SK-N-MC (cell line): ENCODE measurements at regions not wholly inside any gene's neighbourhood (a gene's known extent, or its start where the extent isn't known, plus 50 kb on each side); places are given as distances from the start of the nearest gene placed in this dataset.

Experiments
- DNase-seq: peaks from one replicate; pipeline ENCODE4 v3.0.0-alpha.2; 2011; ENCODE audit warnings: low read depth, low spot score
- H3K27ac ChIP-seq: fragments of 200-600 bp; sonication (generic); 2 replicates; pipeline ENCODE4 v1.5.1; 2016; ENCODE audit warnings: mixed run types
- H3K36me3 ChIP-seq: fragments of 200-600 bp; sonication (generic); 2 replicates; pipeline ENCODE4 v1.6.1; 2017; ENCODE audit warnings: antibody characterized with exemption, low read length, mixed read lengths; ENCODE audit not compliant: insufficient read depth
- H3K4me3 ChIP-seq: fragments of 200-600 bp; sonication (generic); 2 replicates; pipeline ENCODE4 v1.5.1; 2016
- H3K9ac ChIP-seq: fragments of 200-600 bp; sonication (generic); 2 replicates; pipeline ENCODE4 v1.8.0; 2017; ENCODE audit warnings: mixed run types, mixed read lengths; ENCODE audit not compliant: insufficient read length
- H3K9me3 ChIP-seq: fragments of 200-600 bp; sonication (generic); 2 replicates; pipeline ENCODE4 v1.6.1; 2017; ENCODE audit warnings: low read depth, mild to moderate bottlenecking, antibody characterized with exemption, low read length, moderate library complexity, mixed read lengths
- EZH2 ChIP-seq: fragments of 200-600 bp; sonication (generic); IDR thresholded peaks from one replicate; pipeline ENCODE4 v1.6.1; 2017; ENCODE audit warnings: antibody characterized with exemption
- FOXP2 ChIP-seq: optimal IDR thresholded peaks from 2 replicates; pipeline ENCODE3; 2011; ENCODE audit warnings: mild to moderate bottlenecking, moderate library complexity; ENCODE audit not compliant: insufficient read depth; ENCODE audit errors: extremely low read length, control extremely low read depth
- POLR2AphosphoS5 ChIP-seq: IDR thresholded peaks from 2 replicates; pipeline ENCODE4 v1.6.1; 2012; ENCODE audit warnings: mild to moderate bottlenecking, low read depth, low read length, borderline replicate concordance

DNA sequence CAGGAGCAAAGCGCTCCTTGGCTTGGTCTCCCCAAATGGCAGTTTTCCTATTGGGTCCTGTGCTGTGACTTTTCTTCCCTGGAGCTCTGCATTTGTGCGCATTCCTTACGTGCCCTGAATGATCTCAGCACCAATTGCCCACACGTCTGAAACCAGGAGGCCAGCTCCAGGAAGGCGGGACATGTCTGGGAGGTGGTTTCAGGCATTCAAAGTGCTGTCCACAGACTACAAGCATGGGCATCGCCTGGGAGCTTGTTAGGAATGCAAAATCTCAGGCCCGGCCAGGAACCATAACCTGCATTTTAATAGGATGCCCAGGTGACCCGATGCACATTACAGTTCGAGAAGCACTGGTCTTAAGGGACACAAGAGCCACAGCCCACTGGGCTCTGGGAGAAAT is 239.6 kb downstream of the ANKRD60 start:
- DNase-seq, result no peak
- Histone ChIP-seq H3K27ac (no peak overlapping the region), H3K4me3 (no peak overlapping the region), H3K9me3 (no peaks in the 10 kb centered on the region), H3K9ac (no peak overlapping the region), H3K36me3 (no peaks in the 10 kb centered on the region)
- no peak for TF ChIP-seq EZH2
- no peak for TF ChIP-seq FOXP2
- no peak for TF ChIP-seq POLR2AphosphoS5

DNA sequence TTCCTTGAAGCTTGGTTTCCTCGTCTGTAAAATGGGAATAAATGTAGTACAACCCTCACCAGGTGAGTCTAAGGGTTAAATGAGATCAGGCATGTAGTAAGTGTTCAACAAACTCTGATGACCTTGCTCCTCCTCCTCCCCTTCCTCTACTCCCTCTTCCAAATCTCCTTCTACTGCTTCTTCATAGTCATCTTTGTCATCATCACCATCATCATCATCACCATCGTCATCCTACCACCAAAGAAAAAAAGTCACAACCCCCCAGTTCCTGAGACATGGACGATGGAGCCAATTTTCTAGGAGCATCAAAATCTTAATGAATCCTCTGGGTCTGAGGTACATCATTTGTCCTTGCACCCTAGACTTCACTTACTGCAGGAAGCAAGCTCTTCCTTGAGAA is 240.0 kb downstream of the ANKRD60 start:
- Histone ChIP-seq H3K36me3 (no peaks in the 10 kb centered on the region), H3K4me3 (no peak overlapping the region), H3K9me3 (no peaks in the 10 kb centered on the region), H3K27ac (no peak overlapping the region), H3K9ac (no peak overlapping the region)
- TF ChIP-seq POLR2AphosphoS5 (no peak), EZH2 (no peak), FOXP2 (no peak)
- no peak for DNase-seq

DNA sequence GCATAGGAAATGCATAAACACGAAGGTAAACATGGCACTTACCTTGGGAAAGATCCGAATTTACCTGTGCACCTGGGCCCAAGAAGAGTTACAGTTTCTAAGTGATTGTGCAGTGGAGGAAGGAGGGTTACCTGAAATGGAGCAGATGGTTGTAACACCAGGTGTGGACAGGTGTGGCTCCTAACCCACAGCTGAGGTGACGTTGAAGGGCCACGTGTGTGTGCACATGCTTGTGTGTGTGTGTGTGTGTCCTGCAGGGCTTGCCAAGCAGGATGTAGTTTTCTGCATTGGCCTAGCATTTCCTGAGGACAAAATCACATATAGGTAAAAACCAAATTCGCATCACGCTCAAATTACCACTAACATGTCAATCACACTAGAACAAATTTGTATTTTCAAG is 240.8 kb downstream of the ANKRD60 start:
- Histone ChIP-seq H3K36me3 (no peaks in the 10 kb centered on the region), H3K9ac (no peak overlapping the region), H3K9me3 (no peaks in the 10 kb centered on the region), H3K27ac (no peak overlapping the region), H3K4me3 (no peak overlapping the region)
- DNase-seq, result no peak
- TF ChIP-seq EZH2, result no peak
- no peak for TF ChIP-seq POLR2AphosphoS5
- no peak for TF ChIP-seq FOXP2

DNA sequence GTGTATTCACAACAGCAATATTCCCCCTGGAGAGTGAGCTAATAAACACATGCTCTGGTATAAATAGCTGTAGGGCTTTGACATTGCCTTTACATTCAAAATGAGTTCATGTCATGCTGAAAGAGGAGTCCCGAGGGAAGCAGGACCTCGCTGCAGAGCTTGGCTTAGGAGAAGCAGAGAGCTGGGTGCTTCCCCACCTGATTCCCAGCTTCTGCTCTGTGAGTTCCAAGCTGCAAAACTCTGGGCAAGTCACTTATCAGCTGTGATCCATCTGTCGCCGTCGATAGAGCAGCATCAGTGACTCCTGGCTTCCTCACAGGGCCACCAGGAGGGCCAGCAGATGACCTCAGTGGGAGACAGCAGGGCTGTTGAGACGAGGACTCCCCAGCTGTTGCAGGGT is 241.8 kb downstream of the ANKRD60 start:
- no peaks in the 10 kb centered on the region for H3K36me3 ChIP-seq
- DNase-seq, result no peak
- no peak overlapping the region for H3K27ac ChIP-seq
- no peaks in the 10 kb centered on the region for H3K9me3 ChIP-seq
- no peak overlapping the region for H3K9ac ChIP-seq
- no peak for TF ChIP-seq EZH2
- TF ChIP-seq POLR2AphosphoS5, result no peak
- TF ChIP-seq FOXP2, result no peak
- H3K4me3 ChIP-seq, result no peak overlapping the region

DNA sequence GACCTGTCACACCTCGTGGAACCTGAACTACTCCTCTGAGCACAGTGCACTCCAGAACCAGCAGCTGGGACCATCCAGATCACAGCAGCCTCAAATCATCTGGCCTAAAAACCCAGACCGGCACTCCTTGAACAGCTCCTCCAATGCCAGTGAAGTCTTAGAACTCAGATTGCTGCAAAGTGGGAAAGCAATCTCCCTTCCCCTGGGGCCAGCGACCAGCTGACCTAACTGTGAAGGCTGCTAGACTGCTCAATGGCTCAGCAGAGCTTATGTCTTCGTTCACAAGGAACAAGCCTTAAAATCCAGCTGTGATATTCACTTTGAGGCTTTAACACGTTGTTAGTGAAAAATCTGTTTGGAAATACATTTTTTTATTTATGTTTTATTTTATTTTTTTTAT is 243.2 kb downstream of the ANKRD60 start:
- no peak overlapping the region for H3K9ac ChIP-seq
- H3K9me3 ChIP-seq, result no peaks in the 10 kb centered on the region
- no peak overlapping the region for H3K27ac ChIP-seq
- no peak for DNase-seq
- TF ChIP-seq FOXP2, result no peak
- TF ChIP-seq EZH2, result no peak
- no peak for TF ChIP-seq POLR2AphosphoS5
- H3K36me3 ChIP-seq, result no peaks in the 10 kb centered on the region
- no peak overlapping the region for H3K4me3 ChIP-seq

DNA sequence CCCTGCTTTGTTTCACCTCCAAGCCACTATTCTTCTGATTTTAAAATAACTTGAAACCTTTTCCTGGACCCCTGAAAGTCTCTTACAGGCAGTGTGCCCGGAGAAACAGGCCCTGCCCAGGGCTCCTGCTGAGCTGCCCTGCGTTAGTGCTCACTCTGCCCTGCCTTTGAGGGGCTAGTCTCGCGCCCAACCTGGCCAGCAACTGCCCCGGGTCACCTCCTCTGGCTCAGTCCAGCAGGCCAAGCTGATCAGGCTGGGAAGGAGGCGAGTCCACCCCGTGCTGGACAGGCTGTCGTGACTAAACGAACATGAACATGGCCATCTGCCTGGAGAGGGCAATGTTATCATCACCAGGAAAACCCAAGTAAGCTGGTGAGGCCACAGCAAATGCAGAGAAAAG is 245.4 kb downstream of the ANKRD60 start:
- no peak for TF ChIP-seq FOXP2
- no peak for TF ChIP-seq POLR2AphosphoS5
- TF ChIP-seq EZH2, result no peak
- Histone ChIP-seq H3K9ac (no peak overlapping the region), H3K27ac (no peak overlapping the region), H3K4me3 (no peak overlapping the region), H3K36me3 (no peaks in the 10 kb centered on the region), H3K9me3 (no peaks in the 10 kb centered on the region)
- DNase-seq, result no peak

DNA sequence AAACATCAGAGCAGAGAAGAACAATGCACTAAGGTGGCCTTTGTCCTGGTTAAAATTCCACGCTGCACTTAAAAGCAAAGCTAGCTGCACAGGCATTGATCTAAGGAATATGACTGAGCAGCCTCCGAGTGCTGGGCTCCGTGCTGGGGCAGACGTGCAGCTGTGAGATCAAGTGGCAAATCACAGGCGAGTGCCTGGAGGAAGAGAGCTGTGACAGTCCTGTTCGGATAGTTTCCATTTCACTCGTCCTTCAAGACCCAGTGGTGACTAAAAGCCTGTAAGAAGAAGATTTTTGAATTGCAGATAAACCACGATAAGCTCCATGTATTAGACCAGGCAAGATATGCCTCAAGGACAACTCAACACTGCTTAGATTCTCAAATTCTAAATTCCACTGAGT is 247.9 kb downstream of the ANKRD60 start:
- no peak for DNase-seq
- no peak overlapping the region for H3K27ac ChIP-seq
- no peaks in the 10 kb centered on the region for H3K36me3 ChIP-seq
- H3K9ac ChIP-seq, result no peak overlapping the region
- H3K9me3 ChIP-seq, result no peaks in the 10 kb centered on the region
- H3K4me3 ChIP-seq, result no peak overlapping the region
- TF ChIP-seq EZH2 (no peak), POLR2AphosphoS5 (no peak), FOXP2 (no peak)

DNA sequence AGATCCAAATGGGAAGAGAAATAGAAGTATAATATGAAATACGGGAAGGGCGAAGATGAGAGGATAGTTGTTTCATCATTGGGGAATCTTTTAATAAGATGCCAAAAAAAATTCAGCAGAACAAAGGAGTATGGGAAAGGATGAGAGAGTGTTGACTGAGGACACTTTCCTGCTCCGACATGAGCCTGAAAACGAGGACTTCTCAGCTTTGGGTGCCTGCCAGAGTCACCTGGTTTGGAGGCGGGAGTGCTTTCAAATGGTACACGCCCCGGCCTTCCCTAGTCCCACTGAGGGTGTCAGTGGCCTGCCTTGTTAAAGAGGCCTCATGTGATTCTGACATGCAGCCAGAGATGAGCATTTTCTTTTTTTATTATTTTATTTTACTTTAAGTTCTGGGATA is 250.9 kb downstream of the ANKRD60 start:
- Histone ChIP-seq H3K27ac (no peak overlapping the region), H3K4me3 (no peak overlapping the region), H3K36me3 (no peaks in the 10 kb centered on the region), H3K9me3 (no peaks in the 10 kb centered on the region), H3K9ac (no peak overlapping the region)
- no peak for TF ChIP-seq EZH2
- no peak for TF ChIP-seq POLR2AphosphoS5
- no peak for TF ChIP-seq FOXP2
- no peak for DNase-seq

DNA sequence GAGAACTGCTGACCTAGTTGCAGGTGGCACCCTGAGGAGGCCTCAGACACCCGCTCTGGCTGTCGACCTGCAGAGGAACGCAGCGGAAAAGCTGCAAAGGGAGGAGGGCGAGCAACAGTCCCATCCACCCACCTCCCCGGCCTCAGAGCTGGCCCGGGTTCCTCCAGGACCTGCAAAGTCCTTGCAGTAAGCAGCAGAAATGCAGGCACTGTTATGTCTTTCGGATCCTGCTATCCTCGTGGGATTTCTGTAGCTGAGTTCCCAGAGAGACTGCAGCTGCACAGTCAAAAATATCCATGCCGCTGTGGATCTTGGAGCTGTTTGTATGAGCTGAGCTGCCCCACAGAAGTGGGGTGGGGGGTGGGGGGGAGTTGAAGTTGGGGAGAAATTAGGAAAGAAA is 251.3 kb downstream of the ANKRD60 start:
- H3K27ac ChIP-seq, result no peak overlapping the region
- H3K4me3 ChIP-seq, result no peak overlapping the region
- TF ChIP-seq EZH2, result no peak
- no peak for TF ChIP-seq POLR2AphosphoS5
- no peak for TF ChIP-seq FOXP2
- H3K9me3 ChIP-seq, result no peaks in the 10 kb centered on the region
- H3K9ac ChIP-seq, result no peak overlapping the region
- DNase-seq, result no peak
- H3K36me3 ChIP-seq, result no peaks in the 10 kb centered on the region

DNA sequence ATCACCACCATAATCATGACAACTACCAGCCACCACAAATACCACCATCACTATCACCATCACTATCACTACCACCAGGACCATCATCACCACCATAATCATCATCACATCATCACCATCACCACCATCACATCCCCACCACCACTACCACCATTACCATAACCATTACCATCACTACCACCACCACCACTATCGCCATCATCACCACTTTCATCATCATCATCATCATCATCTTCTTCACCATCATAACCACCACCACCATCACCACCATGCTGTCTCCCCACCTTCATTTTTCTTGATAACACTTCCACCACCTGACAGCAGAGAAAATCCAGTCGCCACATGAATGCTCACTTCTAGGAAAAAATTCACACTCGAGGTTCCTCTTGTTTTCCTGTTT is 253.6 kb downstream of the ANKRD60 start:
- no peak for DNase-seq
- no peak overlapping the region for H3K4me3 ChIP-seq
- H3K9ac ChIP-seq, result no peak overlapping the region
- no peaks in the 10 kb centered on the region for H3K9me3 ChIP-seq
- no peak overlapping the region for H3K27ac ChIP-seq
- TF ChIP-seq POLR2AphosphoS5 (no peak), FOXP2 (no peak), EZH2 (no peak)
- H3K36me3 ChIP-seq, result no peaks in the 10 kb centered on the region
